H1 (cell line): ENCODE measurements at regions not wholly inside any gene's neighbourhood (a gene's known extent, or its start where the extent isn't known, plus 50 kb on each side); places are given as distances from the start of the nearest gene placed in this dataset.

Experiments
- HDAC6 ChIP-seq: IDR thresholded peaks from one replicate; pipeline ENCODE4 v1.7.1; 2012; ENCODE audit warnings: low read depth, mild to moderate bottlenecking, inconsistent platforms, low read length, moderate library complexity
- RFX5 ChIP-seq: IDR thresholded peaks from 2 replicates; pipeline ENCODE4 v1.6.1; 2011; ENCODE audit warnings: low read depth, low read length, improper control_type of control experiment, borderline replicate concordance
- TF ChIP-seq, protein P1 (sequence below): fragments of 300-600 bp; sonication (generic); IDR thresholded peaks from 2 replicates; pipeline ENCODE4 v1.7.1; 2012; ENCODE audit warnings: low read length, moderate library complexity, mild to moderate bottlenecking, inconsistent platforms; ENCODE audit not compliant: insufficient replicate concordance

DNA sequence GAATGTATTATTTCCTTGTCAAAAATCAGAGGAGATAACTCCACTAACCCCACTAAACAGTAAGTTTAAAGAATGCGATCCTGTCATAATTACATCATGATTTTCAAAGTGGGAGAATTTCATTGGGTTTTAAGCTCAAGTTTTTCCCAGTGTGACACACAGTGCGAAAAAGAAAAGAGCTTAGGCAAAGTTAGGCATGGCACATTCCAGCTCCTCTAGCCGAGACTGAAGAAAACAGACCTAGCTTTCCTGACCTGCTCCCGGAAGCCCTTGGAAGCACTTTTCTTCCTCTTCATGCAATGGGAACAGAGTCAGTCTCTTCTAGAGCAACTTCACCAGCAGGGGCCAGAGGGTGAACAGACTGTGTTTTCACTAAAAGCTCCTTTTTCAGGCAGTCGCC, 76.6 kb upstream of the AKIP1 start (continued):
- TF ChIP-seq, protein P1, sequence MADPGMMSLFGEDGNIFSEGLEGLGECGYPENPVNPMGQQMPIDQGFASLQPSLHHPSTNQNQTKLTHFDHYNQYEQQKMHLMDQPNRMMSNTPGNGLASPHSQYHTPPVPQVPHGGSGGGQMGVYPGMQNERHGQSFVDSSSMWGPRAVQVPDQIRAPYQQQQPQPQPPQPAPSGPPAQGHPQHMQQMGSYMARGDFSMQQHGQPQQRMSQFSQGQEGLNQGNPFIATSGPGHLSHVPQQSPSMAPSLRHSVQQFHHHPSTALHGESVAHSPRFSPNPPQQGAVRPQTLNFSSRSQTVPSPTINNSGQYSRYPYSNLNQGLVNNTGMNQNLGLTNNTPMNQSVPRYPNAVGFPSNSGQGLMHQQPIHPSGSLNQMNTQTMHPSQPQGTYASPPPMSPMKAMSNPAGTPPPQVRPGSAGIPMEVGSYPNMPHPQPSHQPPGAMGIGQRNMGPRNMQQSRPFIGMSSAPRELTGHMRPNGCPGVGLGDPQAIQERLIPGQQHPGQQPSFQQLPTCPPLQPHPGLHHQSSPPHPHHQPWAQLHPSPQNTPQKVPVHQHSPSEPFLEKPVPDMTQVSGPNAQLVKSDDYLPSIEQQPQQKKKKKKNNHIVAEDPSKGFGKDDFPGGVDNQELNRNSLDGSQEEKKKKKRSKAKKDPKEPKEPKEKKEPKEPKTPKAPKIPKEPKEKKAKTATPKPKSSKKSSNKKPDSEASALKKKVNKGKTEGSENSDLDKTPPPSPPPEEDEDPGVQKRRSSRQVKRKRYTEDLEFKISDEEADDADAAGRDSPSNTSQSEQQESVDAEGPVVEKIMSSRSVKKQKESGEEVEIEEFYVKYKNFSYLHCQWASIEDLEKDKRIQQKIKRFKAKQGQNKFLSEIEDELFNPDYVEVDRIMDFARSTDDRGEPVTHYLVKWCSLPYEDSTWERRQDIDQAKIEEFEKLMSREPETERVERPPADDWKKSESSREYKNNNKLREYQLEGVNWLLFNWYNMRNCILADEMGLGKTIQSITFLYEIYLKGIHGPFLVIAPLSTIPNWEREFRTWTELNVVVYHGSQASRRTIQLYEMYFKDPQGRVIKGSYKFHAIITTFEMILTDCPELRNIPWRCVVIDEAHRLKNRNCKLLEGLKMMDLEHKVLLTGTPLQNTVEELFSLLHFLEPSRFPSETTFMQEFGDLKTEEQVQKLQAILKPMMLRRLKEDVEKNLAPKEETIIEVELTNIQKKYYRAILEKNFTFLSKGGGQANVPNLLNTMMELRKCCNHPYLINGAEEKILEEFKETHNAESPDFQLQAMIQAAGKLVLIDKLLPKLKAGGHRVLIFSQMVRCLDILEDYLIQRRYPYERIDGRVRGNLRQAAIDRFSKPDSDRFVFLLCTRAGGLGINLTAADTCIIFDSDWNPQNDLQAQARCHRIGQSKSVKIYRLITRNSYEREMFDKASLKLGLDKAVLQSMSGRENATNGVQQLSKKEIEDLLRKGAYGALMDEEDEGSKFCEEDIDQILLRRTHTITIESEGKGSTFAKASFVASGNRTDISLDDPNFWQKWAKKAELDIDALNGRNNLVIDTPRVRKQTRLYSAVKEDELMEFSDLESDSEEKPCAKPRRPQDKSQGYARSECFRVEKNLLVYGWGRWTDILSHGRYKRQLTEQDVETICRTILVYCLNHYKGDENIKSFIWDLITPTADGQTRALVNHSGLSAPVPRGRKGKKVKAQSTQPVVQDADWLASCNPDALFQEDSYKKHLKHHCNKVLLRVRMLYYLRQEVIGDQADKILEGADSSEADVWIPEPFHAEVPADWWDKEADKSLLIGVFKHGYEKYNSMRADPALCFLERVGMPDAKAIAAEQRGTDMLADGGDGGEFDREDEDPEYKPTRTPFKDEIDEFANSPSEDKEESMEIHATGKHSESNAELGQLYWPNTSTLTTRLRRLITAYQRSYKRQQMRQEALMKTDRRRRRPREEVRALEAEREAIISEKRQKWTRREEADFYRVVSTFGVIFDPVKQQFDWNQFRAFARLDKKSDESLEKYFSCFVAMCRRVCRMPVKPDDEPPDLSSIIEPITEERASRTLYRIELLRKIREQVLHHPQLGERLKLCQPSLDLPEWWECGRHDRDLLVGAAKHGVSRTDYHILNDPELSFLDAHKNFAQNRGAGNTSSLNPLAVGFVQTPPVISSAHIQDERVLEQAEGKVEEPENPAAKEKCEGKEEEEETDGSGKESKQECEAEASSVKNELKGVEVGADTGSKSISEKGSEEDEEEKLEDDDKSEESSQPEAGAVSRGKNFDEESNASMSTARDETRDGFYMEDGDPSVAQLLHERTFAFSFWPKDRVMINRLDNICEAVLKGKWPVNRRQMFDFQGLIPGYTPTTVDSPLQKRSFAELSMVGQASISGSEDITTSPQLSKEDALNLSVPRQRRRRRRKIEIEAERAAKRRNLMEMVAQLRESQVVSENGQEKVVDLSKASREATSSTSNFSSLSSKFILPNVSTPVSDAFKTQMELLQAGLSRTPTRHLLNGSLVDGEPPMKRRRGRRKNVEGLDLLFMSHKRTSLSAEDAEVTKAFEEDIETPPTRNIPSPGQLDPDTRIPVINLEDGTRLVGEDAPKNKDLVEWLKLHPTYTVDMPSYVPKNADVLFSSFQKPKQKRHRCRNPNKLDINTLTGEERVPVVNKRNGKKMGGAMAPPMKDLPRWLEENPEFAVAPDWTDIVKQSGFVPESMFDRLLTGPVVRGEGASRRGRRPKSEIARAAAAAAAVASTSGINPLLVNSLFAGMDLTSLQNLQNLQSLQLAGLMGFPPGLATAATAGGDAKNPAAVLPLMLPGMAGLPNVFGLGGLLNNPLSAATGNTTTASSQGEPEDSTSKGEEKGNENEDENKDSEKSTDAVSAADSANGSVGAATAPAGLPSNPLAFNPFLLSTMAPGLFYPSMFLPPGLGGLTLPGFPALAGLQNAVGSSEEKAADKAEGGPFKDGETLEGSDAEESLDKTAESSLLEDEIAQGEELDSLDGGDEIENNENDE, result no peak
- TF ChIP-seq HDAC6, result no peak
- no peak for TF ChIP-seq RFX5
